ENCODE measurements at regions not wholly inside any gene's neighbourhood (a gene's known extent, or its start where the extent isn't known, plus 50 kb on each side); places are given as distances from the start of the nearest gene placed in this dataset.

GRCh38 chr1:100609849-100610248 is 71.9 kb downstream of the GPR88 start:
- peaks cover 28% of the 10 kb centered on the region for H3K4me1 Mint-ChIP-seq
- WGBS, 2 experiments (ENCODE audit: insufficient coverage in 1 of 2, insufficient read length in 1 of 2): 87 to 95% methylated on average over 3 of the region's 3 CpGs

GRCh38 chr1:100611086-100611485 is 73.1 kb downstream of the GPR88 start:
- TF ChIP-seq CTCF (conservative IDR thresholded peaks at IDR 0.05): no peak
- no peak for DNase-seq
- H3K9me3 ChIP-seq (ENCODE audit: control insufficient read depth, low read length): no peaks in the 10 kb centered on the region
- Mint-ChIP-seq H3K4me1 (peaks cover 28% of the 10 kb centered on the region), H3K27me3 (ENCODE audit: insufficient read depth) (peaks cover 2% of the 10 kb centered on the region), H3K36me3 (ENCODE audit: low read depth) (no peaks in the 10 kb centered on the region), H3K4me3 (no peak overlapping the region), H3K9me3 (no peaks in the 10 kb centered on the region), H3K27ac (no peak overlapping the region)
- H3K4me3 ChIP-seq (ENCODE audit: low read length): no peak overlapping the region
- no peak overlapping the region for H3K9ac ChIP-seq (ENCODE audit: extremely low read depth, low read length, poor library complexity, severe bottlenecking)
- no peaks in the 10 kb centered on the region for H3K36me3 ChIP-seq (ENCODE audit: control insufficient read depth, insufficient read depth, low read length)
- 96 to 100% methylated on average over 2 to 3 of the region's 3 CpGs for WGBS, 2 experiments (ENCODE audit: insufficient coverage in 1 of 2, insufficient read length in 1 of 2)
- no peak overlapping the region for H3K27ac ChIP-seq (ENCODE audit: low read depth, low read length)
- peaks cover 7% of the 10 kb centered on the region for H3K4me1 ChIP-seq (ENCODE audit: control insufficient read depth, insufficient read depth, low read length)
- no peaks in the 10 kb centered on the region for H3K27me3 ChIP-seq (ENCODE audit: control insufficient read depth, insufficient read depth, low read length, poor library complexity, severe bottlenecking)

More at GRCh38 chr1:100609849-100610248, 71.9 kb downstream of the GPR88 start:
- Mint-ChIP-seq H3K9me3 (peaks cover 6% of the 10 kb centered on the region), H3K4me3 (no peak overlapping the region), H3K27me3 (ENCODE audit: insufficient read depth) (peaks cover 2% of the 10 kb centered on the region), H3K36me3 (ENCODE audit: low read depth) (no peaks in the 10 kb centered on the region), H3K27ac (no peak overlapping the region)
- no peak for TF ChIP-seq CTCF (conservative IDR thresholded peaks at IDR 0.05)
- peaks cover 7% of the 10 kb centered on the region for H3K4me1 ChIP-seq (ENCODE audit: control insufficient read depth, insufficient read depth, low read length)
- no peak overlapping the region for H3K4me3 ChIP-seq (ENCODE audit: low read length)
- DNase-seq: no peak
- H3K27me3 ChIP-seq (ENCODE audit: control insufficient read depth, insufficient read depth, low read length, poor library complexity, severe bottlenecking): no peaks in the 10 kb centered on the region
- H3K9ac ChIP-seq (ENCODE audit: extremely low read depth, low read length, poor library complexity, severe bottlenecking): no peak overlapping the region
- H3K36me3 ChIP-seq (ENCODE audit: control insufficient read depth, insufficient read depth, low read length): no peaks in the 10 kb centered on the region
- no peak overlapping the region for H3K27ac ChIP-seq (ENCODE audit: low read depth, low read length)
- peaks cover 5% of the 10 kb centered on the region for H3K9me3 ChIP-seq (ENCODE audit: control insufficient read depth, low read length)

- no peaks in the 10 kb centered on the region for H3K9me3 ChIP-seq (ENCODE audit: control insufficient read depth, low read length)
- peaks cover 7% of the 10 kb centered on the region for H3K4me1 ChIP-seq (ENCODE audit: control insufficient read depth, insufficient read depth, low read length)
- no peak for TF ChIP-seq CTCF (conservative IDR thresholded peaks at IDR 0.05)
- peaks cover 24% of the 10 kb centered on the region for H3K4me1 Mint-ChIP-seq
- WGBS, 2 experiments (ENCODE audit: insufficient coverage in 1 of 2, insufficient read length in 1 of 2): 85 to 93% methylated on average over 2 to 3 of the region's 3 CpGs
- H3K4me3 Mint-ChIP-seq: no peak overlapping the region
- peaks cover 3% of the 10 kb centered on the region for H3K27me3 Mint-ChIP-seq (ENCODE audit: insufficient read depth)
- H3K36me3 Mint-ChIP-seq (ENCODE audit: low read depth): no peaks in the 10 kb centered on the region
- no peaks in the 10 kb centered on the region for H3K36me3 ChIP-seq (ENCODE audit: control insufficient read depth, insufficient read depth, low read length)
- H3K4me3 ChIP-seq (ENCODE audit: low read length): no peak overlapping the region
- H3K9ac ChIP-seq (ENCODE audit: extremely low read depth, low read length, poor library complexity, severe bottlenecking): no peak overlapping the region
- H3K27ac ChIP-seq (ENCODE audit: low read depth, low read length): no peak overlapping the region
- H3K27ac Mint-ChIP-seq: no peak overlapping the region
- no peaks in the 10 kb centered on the region for H3K9me3 Mint-ChIP-seq
- H3K27me3 ChIP-seq (ENCODE audit: control insufficient read depth, insufficient read depth, low read length, poor library complexity, severe bottlenecking): no peaks in the 10 kb centered on the region
- no peak for DNase-seq
Observed at GRCh38 chr1:100612540-100612939, 74.6 kb downstream of the GPR88 start.
